HFFc6 (cell line): ENCODE measurements at regions not wholly inside any gene's neighbourhood (a gene's known extent, or its start where the extent isn't known, plus 50 kb on each side); places are given as distances from the start of the nearest gene placed in this dataset.

Source experiments
- DNase-seq: peaks from one replicate; pipeline ENCODE4 v3.0.0-alpha.2; 2018
- H3K27ac Mint-ChIP-seq: 2 replicates; pipeline ENCODE4 v1.8.0; 2020; ENCODE audit warnings: mild to moderate bottlenecking, mixed read lengths
- H3K27me3 Mint-ChIP-seq: 2 replicates; pipeline ENCODE4 v1.8.0; 2021; ENCODE audit warnings: mild to moderate bottlenecking, moderate library complexity, mixed read lengths; ENCODE audit not compliant: insufficient read depth
- H3K36me3 Mint-ChIP-seq: 2 replicates; pipeline ENCODE4 v1.8.0; 2021; ENCODE audit warnings: low read depth, mixed read lengths
- H3K4me1 Mint-ChIP-seq: 2 replicates; pipeline ENCODE4 v1.8.0; 2020; ENCODE audit warnings: low read depth, mixed read lengths
- H3K4me3 Mint-ChIP-seq: 2 replicates; pipeline ENCODE4 v1.8.0; 2020; ENCODE audit warnings: mild to moderate bottlenecking, moderate library complexity, mixed read lengths
- H3K9me3 Mint-ChIP-seq: 2 replicates; pipeline ENCODE4 v1.8.0; 2020; ENCODE audit warnings: mild to moderate bottlenecking, mixed read lengths
- CTCF ChIP-seq: fragments of 200-600 bp; sonication (generic); IDR thresholded peaks from 2 replicates; pipeline ENCODE4 v1.5.0; 2021; ENCODE audit warnings: antibody characterized with exemption, mild to moderate bottlenecking

- H3K27me3 Mint-ChIP-seq: peaks cover 2% of the 10 kb centered on the region; the same call in 1 of the 2 replicates
- no peaks in the 10 kb centered on the region for H3K4me1 Mint-ChIP-seq
- TF ChIP-seq CTCF: no peak
- H3K9me3 Mint-ChIP-seq: peaks cover 36% of the 10 kb centered on the region
- H3K27ac Mint-ChIP-seq: no peak overlapping the region
- no peak overlapping the region for H3K4me3 Mint-ChIP-seq
- no peaks in the 10 kb centered on the region; the same call in 1 of the 2 replicates for H3K36me3 Mint-ChIP-seq
- DNase-seq: no peak
Measured at GRCh38 chr18:77472509-77472908, 222.9 kb downstream of the GALR1 start.

- Mint-ChIP-seq H3K27me3 (no peaks in the 10 kb centered on the region), H3K9me3 (peaks cover 41% of the 10 kb centered on the region), H3K4me3 (no peak overlapping the region), H3K4me1 (no peaks in the 10 kb centered on the region), H3K27ac (no peak overlapping the region), H3K36me3 (no peaks in the 10 kb centered on the region; the same call in 1 of the 2 replicates)
- no peak for TF ChIP-seq CTCF
- DNase-seq: no peak
Measured at GRCh38 chr18:77478646-77479442, 229.2 kb downstream of the GALR1 start.

GRCh38 chr18:77481541-77481940, 231.9 kb downstream of the GALR1 start:
- H3K27me3 Mint-ChIP-seq: no peaks in the 10 kb centered on the region

GRCh38 chr18:77482190-77483085, 232.8 kb downstream of the GALR1 start:
- no peak overlapping the region for H3K27ac Mint-ChIP-seq
- no peak overlapping the region for H3K4me3 Mint-ChIP-seq

More at GRCh38 chr18:77481541-77481940, 231.9 kb downstream of the GALR1 start:
- H3K36me3 Mint-ChIP-seq: no peaks in the 10 kb centered on the region; the same call in 1 of the 2 replicates
- no peak overlapping the region for H3K4me3 Mint-ChIP-seq
- no peak for DNase-seq
- no peaks in the 10 kb centered on the region for H3K4me1 Mint-ChIP-seq
- peaks cover 50% of the 10 kb centered on the region for H3K9me3 Mint-ChIP-seq
- no peak for TF ChIP-seq CTCF
- no peak overlapping the region for H3K27ac Mint-ChIP-seq

More at GRCh38 chr18:77482190-77483085, 232.8 kb downstream of the GALR1 start:
- Mint-ChIP-seq H3K4me1 (no peaks in the 10 kb centered on the region), H3K27me3 (no peaks in the 10 kb centered on the region), H3K9me3 (peaks cover 48% of the 10 kb centered on the region), H3K36me3 (no peaks in the 10 kb centered on the region; the same call in 1 of the 2 replicates)
- DNase-seq: no peak
- no peak for TF ChIP-seq CTCF
